Endothelial cell of umbilical vein (primary cell): ENCODE measurements at regions not wholly inside any gene's neighbourhood (a gene's known extent, or its start where the extent isn't known, plus 50 kb on each side); places are given as distances from the start of the nearest gene placed in this dataset.

ENCODE experiments used
- BruUV-seq: library from RNA; stranded (reverse); fragments of 400-500 nt; replicated peaks from 2 replicates; lab custom pipeline; 2021; lab: Mats Ljungman, UMichigan
- CTCF ChIA-PET: fragments of 300-600, 350-600 bp; sonication (Branson Sonifier 250); formaldehyde crosslinking; loops from one replicate; lab custom pipeline; 2021; ENCODE audit warnings: antibody characterized with exemption, inconsistent platforms; lab: Charles Lee
- POLR2A ChIA-PET: fragments of 300-600, 350-600 bp; sonication (Branson Sonifier 250); formaldehyde crosslinking; loops from one replicate; lab custom pipeline; 2021; ENCODE audit warnings: antibody characterized with exemption, inconsistent platforms; lab: Charles Lee
- DNase-seq: peaks from one replicate; pipeline ENCODE4 v3.0.0-alpha.2; 2011; ENCODE audit warnings: low read depth, low spot score
- FAIRE-seq: peaks from 2 replicates; lab custom pipeline; 2011; peaks lifted over from hg19 to GRCh38; lab: Jason Lieb, UNC
- H2AFZ ChIP-seq: 2 replicates; pipeline ENCODE4 v1.6.0; 2012; ENCODE audit warnings: low read depth, low read length, control low read depth, inconsistent platforms
- H3K27ac ChIP-seq: 2 replicates; pipeline ENCODE4 v1.5.1; 2011; ENCODE audit warnings: low read depth, mild to moderate bottlenecking, control low read depth, low read length, moderate library complexity; ENCODE audit not compliant: insufficient read depth
- H3K27me3 ChIP-seq, 2 experiments: 2 replicates each; pipeline versions ENCODE4 v1.6.0 to v1.6.1; 2011; ENCODE audit warnings: low read length in 2 of 2, mixed read lengths in 1 of 2; ENCODE audit not compliant: control insufficient read depth in 2 of 2, insufficient read depth in 2 of 2
- H3K36me3 ChIP-seq, 2 experiments: 2 replicates in 1 of 2; 3 replicates in 1 of 2; pipeline ENCODE4 v1.5.1; 2011; ENCODE audit warnings: low read length in 2 of 2, mild to moderate bottlenecking in 1 of 2, moderate library complexity in 1 of 2; ENCODE audit not compliant: control insufficient read depth in 2 of 2, insufficient read depth in 2 of 2; ENCODE audit errors: extremely low read depth in 1 of 2
- H3K4me1 ChIP-seq: 3 replicates; pipeline ENCODE4 v1.5.1; 2011; ENCODE audit warnings: mild to moderate bottlenecking, low read length; ENCODE audit not compliant: control insufficient read depth, insufficient read depth; ENCODE audit errors: extremely low read depth
- H3K4me2 ChIP-seq: 2 replicates; pipeline ENCODE4 v1.6.1; 2011; ENCODE audit warnings: low read length, control low read depth, mixed read lengths; ENCODE audit not compliant: insufficient read depth
- H3K4me3 ChIP-seq, 3 experiments: fragments of 200-600 bp in 1 of 3; sonication (generic), shearing (Covaris generic) in 1 of 3; replicated peaks in 1 of 3; 2 replicates each; pipeline ENCODE4 v1.5.1; 2011 to 2016; ENCODE audit warnings: control low read depth in 3 of 3, low read length in 3 of 3, mild to moderate bottlenecking in 2 of 3, inconsistent platforms in 1 of 3, low read depth in 1 of 3, moderate library complexity in 1 of 3; ENCODE audit not compliant: insufficient read depth in 1 of 3
- H3K79me2 ChIP-seq: 2 replicates; pipeline ENCODE4 v1.6.0; 2012; ENCODE audit warnings: low read length, inconsistent platforms; ENCODE audit not compliant: control insufficient read depth, insufficient read depth
- H3K9ac ChIP-seq: replicated peaks from 2 replicates; pipeline ENCODE3; 2011; ENCODE audit warnings: low read length, control low read depth; ENCODE audit not compliant: insufficient read depth; ENCODE audit errors: extremely low read depth
- H3K9me1 ChIP-seq: replicated peaks from 3 replicates; pipeline ENCODE4 v1.6.0; 2011; ENCODE audit warnings: mild to moderate bottlenecking, low read length; ENCODE audit not compliant: control insufficient read depth, insufficient read depth; ENCODE audit errors: extremely low read depth
- H3K9me3 ChIP-seq: replicated peaks from 2 replicates; pipeline ENCODE4 v1.5.1; 2012; ENCODE audit warnings: low read length, inconsistent platforms; ENCODE audit not compliant: control insufficient read depth, insufficient read depth
- H4K20me1 ChIP-seq: replicated peaks from 2 replicates; pipeline ENCODE3; 2011; ENCODE audit warnings: mild to moderate bottlenecking, low read length; ENCODE audit not compliant: control insufficient read depth, insufficient read depth; ENCODE audit errors: extremely low read depth
- CTCF ChIP-seq, 2 donors: IDR thresholded peaks; 1 replicate in 1 of 2; 2 replicates in 1 of 2; pipeline ENCODE4 v1.5.1; 2011; ENCODE audit warnings: low read length in 2 of 2, mild to moderate bottlenecking in 2 of 2, moderate library complexity in 2 of 2, control low read depth in 1 of 2, inconsistent platforms in 1 of 2, low read depth in 1 of 2; ENCODE audit not compliant: insufficient read depth in 1 of 2; ENCODE audit errors: extremely low read depth in 1 of 2
- EZH2 ChIP-seq: IDR thresholded peaks from 2 replicates; pipeline ENCODE4 v1.6.1; 2012; ENCODE audit warnings: borderline replicate concordance, low read depth, mild to moderate bottlenecking, moderate library complexity, low read length, inconsistent platforms; ENCODE audit not compliant: severe bottlenecking
- FOS ChIP-seq: IDR thresholded peaks from 2 replicates; pipeline ENCODE4 v1.6.1; 2011; ENCODE audit warnings: mild to moderate bottlenecking, low read length, moderate library complexity, borderline replicate concordance; ENCODE audit not compliant: insufficient read depth
- GATA2 ChIP-seq: IDR thresholded peaks from 2 replicates; pipeline ENCODE4 v1.7.0; 2011; ENCODE audit warnings: low read depth, mild to moderate bottlenecking, moderate library complexity, mixed read lengths, low read length; ENCODE audit not compliant: insufficient read length, insufficient read depth
- JUN ChIP-seq: IDR thresholded peaks from 2 replicates; pipeline ENCODE4 v1.6.1; 2011; ENCODE audit warnings: borderline replicate concordance, low read depth; ENCODE audit not compliant: insufficient read length, insufficient read depth
- MAX ChIP-seq: IDR thresholded peaks from 2 replicates; pipeline ENCODE4 v1.6.1; 2011; ENCODE audit not compliant: insufficient read depth, insufficient read length
- MYC ChIP-seq: IDR thresholded peaks from one replicate; pipeline ENCODE4 v1.6.1; 2011; ENCODE audit warnings: mild to moderate bottlenecking, low read depth, low read length
- POLR2A ChIP-seq: IDR thresholded peaks from 2 replicates; pipeline ENCODE4 v1.6.1; 2012; ENCODE audit warnings: low read depth, mild to moderate bottlenecking, control low read depth, low read length
- POLR2AphosphoS5 ChIP-seq: IDR thresholded peaks from 2 replicates; pipeline ENCODE4 v1.6.1; 2012; ENCODE audit warnings: low read depth, mild to moderate bottlenecking, control low read depth, low read length, moderate library complexity; ENCODE audit not compliant: insufficient read depth
- dilution Hi-C: fragments of 300-500 bp; cut with MboI; formaldehyde crosslinking; loops from one replicate; pipeline ENCODE4 v1.15.0; 2019; ENCODE audit warnings: low sequenced_read_pairs; ENCODE audit not compliant: extremely low pct_ligation_motif_present
- intact Hi-C: fragments of 100-400 bp; cut with micrococcal nuclease; formaldehyde crosslinking; loops from one replicate; pipeline ENCODE4 v1.10.0; 2022

- Histone ChIP-seq H4K20me1 (no peaks in the 10 kb centered on the region), H3K4me1 (no peaks in the 10 kb centered on the region), H2AFZ (no peak overlapping the region), H3K27me3 (no peaks in the 10 kb centered on the region), H3K27ac (no peak overlapping the region), H3K9me3 (peaks cover 3% of the 10 kb centered on the region), H3K36me3 (no peaks in the 10 kb centered on the region), H3K4me2 (no peak overlapping the region), H3K79me2 (no peaks in the 10 kb centered on the region), H3K9ac (no peak overlapping the region), H3K9me1 (no peaks in the 10 kb centered on the region), H3K4me3 (no peak overlapping the region)
- CTCF ChIA-PET, result no interaction called here
- dilution Hi-C loops (no loop called here), intact Hi-C loops (no loop called here)
- POLR2A ChIA-PET, result no interaction called here
- no TSS peak for BruUV-seq
- FAIRE-seq (no peak), DNase-seq (no peak)
- TF ChIP-seq FOS, result no peak
- no peak for TF ChIP-seq POLR2AphosphoS5
- no peak for TF ChIP-seq POLR2A
- no peak for TF ChIP-seq GATA2
- TF ChIP-seq CTCF (IDR thresholded peaks at IDR 0.05; ENCODE audit: extremely low read depth in 1 of 2, insufficient read depth in 1 of 2, low read depth in 1 of 2, low read length in 2 of 2), result no peak
- no peak for TF ChIP-seq JUN
- no peak for TF ChIP-seq MYC
- no peak for TF ChIP-seq EZH2
- no peak for TF ChIP-seq MAX
Observed at GRCh38 chr7:89517815-89518214, 636.5 kb upstream of the STEAP1 start.
